ENCODE measurements at regions not wholly inside any gene's neighbourhood (a gene's known extent, or its start where the extent isn't known, plus 50 kb on each side); places are given as distances from the start of the nearest gene placed in this dataset.
"Not testable (repeated sequence)": the region's sequence is repeated elsewhere in the genome, so short reads cannot be mapped to it uniquely, and the experiment has no call there.

DNA sequence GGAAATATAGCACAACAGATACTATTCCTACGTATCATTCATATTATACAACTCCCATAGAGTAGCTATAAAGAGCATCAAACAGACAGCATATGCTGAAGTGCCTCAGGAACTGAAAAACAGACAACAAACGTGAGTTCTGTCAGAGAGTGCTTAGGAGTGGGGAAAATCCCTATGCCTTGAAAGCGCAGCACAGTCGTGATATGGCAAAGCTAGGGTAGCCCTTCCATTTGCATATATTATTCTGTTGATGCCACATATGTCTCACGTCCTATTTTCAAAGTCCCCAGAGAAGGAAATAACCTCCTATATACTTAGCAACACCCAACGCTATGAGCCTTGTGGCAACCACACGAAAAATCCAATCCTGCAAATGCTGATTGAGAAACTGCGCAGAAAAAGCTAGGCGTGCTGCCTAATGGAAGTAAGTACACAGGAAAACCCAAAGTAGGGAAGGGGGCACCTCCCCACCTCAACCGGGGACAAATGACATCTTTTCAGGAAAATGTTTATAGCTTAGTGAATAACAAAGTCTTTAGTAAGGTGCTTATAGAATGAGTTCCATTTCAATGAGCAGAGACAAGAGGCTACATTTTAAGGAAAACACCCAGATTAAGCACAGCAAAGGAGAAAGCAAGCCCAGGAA lies 105.1 kb downstream of the MED10 start:
- DNase-seq, result no peak

DNA sequence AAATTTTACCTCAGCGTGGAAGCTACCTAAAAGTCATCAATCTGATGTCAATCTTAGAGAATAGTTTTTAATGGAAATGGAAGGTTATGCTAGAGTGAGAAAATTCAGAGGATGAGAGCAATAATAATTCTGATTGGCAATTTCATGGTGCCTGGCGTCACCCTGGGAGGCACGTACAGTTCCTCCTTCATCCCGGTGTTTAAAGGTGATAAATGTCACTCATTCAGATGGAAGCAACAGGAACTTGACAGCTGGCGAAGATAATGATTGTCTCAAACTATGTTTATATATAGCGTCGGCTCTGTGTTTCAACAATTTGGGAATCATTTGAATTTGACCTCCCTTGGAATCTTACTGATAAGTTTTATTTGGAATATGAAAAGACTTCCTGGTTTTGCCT lies 108.4 kb downstream of the MED10 start:
- no peak for DNase-seq

DNA sequence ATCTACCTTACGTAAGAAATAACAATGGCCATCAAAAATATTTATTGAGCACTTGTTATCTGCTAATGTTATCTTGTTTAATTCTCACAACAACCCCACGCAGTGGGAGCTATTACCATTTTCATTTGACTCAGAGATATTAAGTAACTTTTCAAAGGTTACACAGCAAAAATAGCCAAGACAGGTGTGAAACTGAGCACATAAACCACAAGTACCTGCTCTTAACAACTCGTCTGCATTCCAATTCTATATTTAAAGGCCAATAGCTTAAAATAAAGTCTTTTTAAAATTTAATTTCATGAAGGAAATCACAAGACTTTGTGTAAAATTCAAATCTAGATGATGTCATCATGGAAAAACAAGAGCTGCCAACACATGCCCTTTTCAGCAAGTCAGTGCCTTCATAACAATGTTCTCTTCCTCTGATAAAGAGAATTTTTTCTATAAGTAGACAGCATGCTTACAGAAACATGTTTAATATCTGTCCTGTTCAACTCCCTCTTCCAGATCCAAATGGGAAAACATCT lies 111.6 kb downstream of the MED10 start:
- no peak for DNase-seq

DNA sequence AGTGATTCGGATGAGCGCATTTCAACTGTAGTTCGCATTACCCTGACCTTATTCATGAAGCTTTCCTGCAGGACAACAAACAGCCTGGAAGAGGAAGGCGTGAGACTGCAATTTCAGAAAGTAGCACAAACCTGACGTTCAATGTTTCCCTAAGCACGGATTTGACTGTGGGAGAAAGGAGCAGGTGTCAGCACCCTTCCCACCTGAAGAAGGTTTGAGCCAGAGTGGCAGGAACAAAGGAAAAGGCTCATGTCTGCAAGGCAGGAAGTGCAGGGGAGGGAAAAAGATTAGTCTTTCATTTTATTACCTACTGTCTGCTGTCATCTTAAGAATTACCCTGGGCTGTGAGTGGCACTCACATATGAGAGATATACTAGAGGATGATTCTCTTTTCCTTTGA lies 114.0 kb downstream of the MED10 start:
- no peak for DNase-seq

DNA sequence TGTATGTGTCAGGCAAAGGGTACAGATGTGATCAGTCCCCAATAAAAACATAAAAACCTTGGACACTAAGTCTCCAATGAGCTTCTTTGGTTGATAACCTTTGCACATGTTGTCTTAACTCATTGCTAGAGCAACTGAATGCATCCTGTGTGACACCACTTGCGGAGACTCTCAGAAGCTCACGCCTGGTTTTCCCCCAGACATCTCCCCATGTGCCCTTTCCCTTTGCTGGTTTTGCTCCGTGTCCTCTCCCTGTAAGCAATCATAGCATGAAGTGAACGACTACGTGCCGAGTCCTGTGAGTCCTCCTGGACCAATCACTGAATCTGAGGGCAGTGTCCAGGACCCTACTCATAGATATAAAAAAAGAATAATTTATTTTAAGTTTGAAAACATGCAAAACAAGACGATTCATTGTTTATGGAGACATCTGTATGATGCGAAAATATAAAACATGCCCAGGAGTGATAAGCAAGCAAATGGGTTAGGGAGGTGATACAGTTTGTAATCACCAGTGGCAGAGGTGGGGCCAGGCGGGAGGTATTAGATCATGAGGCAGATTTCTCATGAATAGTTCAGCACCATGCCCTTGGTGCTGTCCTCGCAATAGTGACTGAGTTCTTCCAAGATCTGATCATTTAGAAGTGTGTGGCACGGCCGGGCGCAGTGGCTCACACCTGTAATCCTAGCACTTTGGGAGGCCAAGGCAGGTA lies 115.5 kb downstream of the MED10 start:
- DNase-seq, result no peak

DNA sequence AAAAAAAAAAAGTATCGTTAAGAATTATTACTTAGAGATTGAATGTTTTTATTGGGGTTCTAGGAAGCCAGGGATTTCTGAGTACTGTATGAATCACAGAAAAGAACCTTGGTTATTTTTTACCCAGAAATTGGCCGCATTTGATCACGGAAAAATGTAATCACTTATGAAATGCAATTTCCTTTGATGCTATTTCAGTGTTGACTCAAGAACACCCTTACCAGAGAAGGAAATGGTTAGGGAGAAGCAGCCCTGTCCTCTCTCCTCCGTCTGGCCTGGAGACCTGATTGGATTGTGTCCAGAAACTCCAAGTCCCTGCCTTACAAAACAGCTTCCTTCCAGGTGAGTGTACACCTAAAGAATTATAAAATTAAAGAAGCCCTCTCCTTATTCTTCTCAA lies 116.7 kb downstream of the MED10 start:
- DNase-seq, result no peak

DNA sequence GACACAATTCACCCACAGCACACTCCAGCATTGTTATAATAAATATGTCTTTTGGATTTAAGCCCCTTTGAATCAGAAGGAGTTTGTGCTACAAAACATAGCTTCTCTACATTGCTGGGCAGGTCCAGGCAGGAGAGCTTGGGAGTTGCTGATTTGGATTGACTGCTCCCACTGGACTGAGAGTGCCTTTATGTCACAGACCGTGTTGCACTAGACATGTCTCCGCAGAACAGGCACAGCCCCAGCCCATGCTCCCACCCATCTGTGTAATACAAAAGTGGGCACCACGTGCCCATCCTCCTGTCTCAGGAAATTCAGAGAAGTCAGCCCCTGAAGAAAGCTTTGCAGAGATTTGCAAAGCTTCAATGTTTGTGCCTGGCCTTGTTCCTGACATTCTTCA lies 117.1 kb downstream of the MED10 start:
- DNase-seq, result no peak

DNA sequence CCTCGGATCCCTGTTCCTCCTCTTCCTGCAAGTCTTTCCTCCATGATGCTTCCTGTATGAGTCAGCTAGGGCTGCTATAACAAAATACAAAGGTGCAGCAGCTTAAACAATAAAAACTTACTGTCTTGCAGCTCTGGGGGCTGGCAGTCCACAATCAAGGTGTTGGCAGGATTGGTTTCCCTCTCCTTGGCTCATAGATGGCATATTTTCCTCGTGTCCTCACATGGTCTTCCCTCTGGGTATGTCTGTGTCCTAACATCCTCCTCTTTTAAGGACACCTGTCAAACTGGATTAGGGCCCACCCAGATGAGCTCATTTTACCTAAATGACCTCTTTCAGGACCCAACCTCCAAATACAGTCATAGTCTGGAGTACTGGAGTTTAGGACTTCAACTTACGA lies 117.5 kb downstream of the MED10 start:
- no peak for DNase-seq

DNA sequence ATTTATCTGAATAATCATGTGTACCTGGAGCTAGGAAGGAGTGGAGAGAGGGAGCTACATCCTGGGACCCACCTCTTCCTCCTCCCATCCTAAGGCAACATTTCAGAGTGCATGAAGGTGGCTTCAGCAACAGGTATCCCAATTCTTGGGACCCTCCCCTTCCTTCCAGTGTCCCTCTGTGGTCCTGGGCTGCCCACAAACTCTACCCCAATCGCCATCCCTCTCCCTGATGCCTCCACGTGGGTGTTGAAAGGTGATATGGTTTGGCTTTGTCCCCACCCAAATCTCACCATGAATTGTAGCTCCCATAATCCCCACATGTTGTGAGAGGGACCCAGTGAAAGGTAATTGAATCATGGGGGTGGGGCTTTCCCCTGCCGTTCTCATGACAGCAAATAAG lies 121.4 kb downstream of the MED10 start:
- no peak for DNase-seq

DNA sequence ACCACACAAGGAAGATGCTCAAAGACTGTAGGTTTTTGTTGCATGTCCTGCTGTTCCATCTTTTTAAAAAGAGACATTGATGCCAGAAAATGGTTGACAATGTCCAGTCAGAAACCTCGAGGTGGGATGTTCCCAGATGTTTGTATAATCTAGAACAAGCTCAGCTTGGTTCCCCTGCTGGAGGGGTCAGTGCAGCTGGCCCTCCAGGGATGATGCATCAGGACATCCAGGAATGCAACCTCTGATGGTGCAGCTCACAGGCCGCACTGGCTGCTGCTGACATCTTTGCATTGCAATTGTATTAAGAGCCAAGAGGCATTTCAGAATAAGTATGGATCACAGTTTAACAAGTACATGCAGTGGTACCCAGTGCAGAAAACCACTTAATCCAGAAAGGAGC lies 122.4 kb downstream of the MED10 start:
- no peak for DNase-seq

DNA sequence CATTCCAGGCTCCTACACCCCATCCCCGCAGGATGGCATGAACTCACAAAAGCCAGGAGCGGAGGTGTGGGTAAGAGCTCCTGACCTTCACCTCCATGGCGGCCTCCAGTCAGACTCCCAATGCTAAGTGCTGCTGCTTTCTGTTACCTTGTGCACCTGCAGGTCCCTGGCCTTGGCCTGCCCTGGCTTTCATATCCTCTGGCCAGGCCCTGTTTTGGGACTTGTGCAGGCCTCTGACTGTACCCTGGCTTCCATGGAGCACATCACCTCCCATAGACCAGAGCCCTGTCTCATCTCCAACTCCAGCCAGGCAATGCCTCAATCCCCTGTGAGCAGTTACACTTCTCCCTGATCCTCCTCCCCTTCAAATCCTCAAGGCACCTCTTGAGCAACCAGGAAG lies 124.5 kb downstream of the MED10 start:
- DNase-seq, result no peak

DNA sequence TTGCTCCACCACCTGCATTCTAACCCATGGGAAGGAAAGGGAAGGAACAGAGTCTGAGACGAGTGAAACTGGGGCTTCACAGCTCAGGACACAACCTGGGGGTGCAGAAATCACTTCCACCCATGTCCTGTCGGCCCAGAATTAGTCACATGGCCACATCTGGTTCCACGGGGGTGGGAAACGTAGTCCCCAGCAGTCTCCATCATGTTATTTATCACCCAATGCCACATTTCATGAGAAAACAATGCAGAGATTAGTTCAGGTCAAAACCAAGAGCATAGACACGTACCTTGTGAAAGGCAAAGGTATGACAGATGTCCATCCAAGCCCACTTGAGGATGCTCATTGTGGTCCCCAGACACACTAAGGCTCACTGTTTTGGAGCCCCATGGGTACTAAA lies 125.1 kb downstream of the MED10 start:
- no peak for DNase-seq

DNA sequence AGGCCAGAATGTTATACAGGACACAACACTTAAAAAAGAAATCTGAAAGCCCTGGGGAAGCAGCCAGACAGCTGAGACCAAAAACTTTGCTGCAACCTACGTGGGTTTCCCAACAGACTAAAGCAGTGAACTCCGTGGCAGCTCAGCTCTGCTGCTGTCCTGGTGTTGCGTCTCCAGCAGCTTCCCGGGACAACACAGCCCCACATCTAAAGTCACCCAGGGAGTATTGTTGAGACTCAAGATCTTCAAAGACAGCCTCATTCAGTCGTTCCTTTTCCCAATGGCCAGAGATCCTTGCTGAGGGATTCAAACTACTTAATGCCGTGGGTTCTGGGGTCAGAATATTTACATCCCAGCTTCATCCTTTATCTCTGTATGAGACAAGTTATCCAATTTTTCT lies 125.8 kb downstream of the MED10 start:
- no peak for DNase-seq

DNA sequence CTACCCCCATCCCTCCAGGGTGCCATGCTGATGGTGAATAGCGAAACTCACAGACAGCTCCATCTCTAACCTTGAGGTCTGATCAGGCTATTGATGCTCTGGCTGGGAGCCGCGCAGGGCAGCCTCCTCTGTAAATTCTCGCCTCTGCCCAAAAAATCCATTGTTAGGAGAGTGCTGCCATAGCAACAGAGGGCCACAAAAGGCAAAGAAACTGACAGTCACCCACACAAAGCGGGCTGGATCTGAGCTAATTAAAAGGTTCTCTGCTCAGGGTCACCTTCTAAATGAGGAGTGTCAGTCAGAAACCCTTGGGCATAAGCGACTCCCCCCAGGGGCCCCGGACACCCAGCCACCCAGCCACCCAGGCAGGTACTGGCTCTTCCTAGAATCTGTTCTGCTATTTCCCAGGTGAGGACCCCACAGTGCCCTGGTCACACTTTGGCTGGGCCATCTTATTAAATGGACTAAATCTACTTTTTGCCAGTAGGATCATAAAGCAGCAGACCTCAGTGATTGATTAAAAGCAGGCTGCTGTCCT lies 126.7 kb downstream of the MED10 start:
- no peak for DNase-seq

DNA sequence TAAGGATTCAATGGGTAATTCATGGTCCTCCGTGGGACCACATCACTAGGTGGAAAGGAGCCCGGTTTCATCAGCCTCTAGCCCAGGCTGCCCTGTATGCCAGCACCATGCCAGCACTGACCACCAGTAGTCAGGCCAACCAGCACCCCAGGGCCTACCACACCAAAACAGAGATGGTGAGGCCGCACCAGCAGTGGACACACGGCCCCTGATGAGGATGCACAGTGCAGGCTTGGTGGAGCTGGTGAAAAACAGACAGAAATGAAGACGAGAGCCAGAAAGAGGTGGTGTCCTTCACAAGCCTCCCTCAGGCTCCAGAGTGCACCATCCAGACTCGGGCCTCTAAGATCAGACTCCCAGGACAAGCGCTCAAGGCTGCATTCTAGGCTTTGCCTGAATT lies 128.2 kb downstream of the MED10 start:
- DNase-seq, result no peak

DNA sequence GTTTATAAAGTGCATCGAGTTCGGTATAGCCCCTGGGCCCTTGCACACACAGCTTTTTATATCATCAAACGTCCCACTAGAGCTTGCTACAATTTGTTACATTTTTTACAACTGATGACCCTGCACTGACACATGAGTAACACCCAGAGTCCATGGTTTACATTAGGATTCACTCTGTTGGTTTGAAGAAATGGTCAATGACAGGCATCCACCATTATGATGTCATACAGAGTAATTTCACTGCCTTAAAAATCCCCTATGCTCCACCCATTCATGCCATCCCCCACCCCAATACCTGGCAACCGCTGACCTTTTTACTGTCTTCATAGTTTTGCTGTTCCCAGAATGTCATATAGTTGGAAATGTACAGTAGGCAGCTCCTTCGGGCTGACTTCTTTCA lies 130.2 kb downstream of the MED10 start:
- no peak for DNase-seq

DNA sequence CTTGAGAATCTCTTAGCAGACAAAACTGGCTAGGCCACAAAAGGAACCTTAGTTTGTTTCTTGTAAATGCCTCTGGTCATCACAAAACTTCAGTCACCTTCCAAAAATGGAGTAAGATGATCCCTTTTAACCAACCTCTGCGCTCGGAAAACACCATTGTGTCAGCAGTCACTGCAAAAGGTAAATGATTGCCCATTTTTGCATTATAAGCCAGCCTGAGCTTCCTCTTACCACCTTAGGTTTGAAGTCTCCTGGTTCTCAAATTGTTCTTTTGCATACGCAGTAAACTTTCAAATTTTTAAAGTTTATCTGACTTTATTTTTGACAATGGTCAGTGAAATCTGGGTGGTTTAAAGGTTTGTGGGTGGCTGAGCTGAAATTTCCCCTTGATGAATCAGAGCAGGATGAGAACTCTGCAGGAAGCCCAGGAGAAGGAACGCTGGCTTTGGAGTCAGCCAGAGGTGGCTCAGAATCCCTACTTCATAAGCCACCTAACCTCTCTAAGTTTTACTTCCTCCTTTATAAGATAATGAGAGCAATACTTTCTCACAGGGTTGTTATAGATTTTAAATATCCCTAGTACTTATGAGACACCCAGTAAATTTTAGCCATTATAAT lies 131.4 kb downstream of the MED10 start:
- no peak for DNase-seq

DNA sequence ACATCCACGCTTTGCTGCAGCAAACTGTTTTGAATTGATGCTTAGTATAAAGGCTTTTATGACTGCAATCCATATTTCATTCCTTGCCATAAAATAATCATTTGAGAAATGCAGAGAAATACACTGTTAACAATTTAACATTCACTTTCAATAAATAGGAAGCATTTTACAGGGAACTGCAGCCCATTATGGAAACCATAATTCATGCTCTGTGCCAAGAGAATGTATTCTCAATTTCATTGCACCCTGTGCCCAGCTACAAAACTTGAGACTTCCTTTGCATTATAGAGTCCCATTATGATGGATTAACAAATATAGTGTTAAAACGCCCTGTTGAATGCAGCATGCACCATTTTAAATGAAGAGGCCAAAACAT lies 134.0 kb downstream of the MED10 start:
- DNase-seq, result no peak

DNA sequence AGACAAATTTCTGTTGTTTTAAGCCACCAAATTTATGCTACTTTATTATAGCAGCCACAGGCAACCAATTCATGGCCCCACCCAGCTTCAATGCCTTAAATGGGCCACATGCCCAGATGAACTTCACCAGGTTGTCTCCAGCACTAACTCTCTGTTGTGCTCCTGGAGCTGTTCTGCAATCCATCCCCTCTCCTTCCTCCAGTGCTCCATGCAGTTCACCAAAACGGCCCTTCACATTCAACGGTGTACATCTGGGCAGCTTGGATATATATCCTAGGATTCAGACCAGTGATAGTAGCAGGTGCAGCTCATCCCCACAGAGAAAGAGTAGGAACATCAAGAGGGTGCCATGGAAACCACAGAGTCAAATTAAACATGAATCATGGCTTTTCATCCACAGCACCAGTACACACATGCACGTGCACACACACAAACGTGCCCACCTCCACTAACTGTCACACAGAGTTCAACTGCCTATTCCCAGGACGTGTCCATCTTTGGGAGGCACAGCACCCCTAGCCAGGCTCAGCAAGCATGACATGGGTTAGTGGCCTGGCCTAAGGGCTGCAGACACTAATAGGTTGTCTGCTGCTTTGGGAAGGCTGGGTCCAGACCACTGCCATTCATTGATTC lies 134.5 kb downstream of the MED10 start:
- DNase-seq, result no peak

DNA sequence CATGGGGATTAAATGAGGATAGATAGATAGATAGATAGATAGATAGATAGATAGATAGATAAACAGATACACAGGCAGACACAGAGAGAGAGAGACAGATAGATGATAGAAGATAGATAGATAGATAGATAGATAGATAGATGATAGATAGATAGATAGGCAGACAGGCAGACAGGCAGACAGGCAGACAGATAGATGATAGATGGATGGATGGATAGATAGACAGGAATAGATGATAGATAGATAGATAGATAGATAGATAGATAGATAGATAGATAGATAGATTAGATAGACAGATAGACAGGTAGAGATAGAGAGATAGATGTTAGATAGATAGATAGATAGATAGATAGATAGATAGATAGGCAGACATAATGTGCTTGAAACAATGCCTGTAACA lies 137.3 kb downstream of the MED10 start:
- not testable (repeated sequence) for DNase-seq

DNA sequence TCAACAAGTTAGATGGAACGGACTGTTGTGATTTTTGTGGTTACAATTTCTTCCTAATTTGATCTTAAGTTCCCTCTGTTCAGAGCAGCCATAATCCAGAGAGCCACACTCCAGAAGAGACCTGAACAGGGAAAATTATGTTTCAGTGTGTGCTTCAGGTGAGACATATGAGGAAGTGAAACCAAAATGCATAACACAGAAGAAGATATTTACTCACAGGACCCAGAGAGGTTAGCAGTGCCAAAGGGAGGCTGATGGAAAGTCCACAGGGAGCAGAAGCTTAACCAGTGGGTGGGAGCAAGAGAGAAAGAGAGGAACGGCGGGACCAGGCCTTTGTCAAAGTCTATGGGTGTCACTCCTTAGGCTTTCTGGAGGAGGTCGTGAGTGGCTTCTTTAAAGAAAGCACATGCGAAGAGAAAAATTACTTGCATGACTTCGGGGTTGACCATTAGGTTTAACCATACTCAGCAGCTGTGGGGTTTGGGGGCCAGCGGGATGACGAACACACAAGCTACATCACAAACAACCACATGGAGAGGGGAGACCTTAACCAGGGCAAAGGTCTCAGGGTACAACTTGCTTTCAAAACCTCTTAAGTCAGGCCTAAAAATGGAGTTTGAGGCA lies 141.4 kb downstream of the MED10 start:
- DNase-seq, result no peak

DNA sequence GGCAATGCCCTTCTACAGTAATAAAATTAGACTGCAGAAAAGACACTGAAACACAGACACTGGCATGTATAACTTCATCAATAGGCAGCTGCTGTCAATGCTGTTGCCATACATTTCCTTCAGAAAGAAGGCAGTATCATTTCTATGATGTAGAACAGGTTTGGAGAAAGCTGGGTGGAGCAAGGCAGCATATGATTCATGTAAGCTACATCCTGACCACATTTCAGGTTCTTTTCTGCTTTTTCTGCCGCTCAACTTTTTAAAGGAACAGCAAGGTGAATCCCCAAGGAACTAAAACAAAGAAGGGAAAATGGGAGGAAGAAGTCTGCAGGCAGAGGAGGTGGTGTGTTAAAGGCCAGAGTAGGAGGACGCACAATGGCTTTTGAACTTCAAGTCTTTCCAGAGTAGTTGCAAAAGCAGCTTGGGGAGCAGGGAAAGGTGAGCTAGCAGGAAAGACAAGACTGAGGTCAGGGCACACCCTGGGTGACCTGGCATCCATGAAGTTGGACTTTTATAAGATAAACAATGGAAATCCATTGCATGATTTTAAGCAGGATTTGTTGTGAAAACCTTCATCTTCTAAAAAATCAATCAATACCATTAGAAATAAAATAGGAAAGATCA lies 142.1 kb downstream of the MED10 start:
- no peak for DNase-seq

DNA sequence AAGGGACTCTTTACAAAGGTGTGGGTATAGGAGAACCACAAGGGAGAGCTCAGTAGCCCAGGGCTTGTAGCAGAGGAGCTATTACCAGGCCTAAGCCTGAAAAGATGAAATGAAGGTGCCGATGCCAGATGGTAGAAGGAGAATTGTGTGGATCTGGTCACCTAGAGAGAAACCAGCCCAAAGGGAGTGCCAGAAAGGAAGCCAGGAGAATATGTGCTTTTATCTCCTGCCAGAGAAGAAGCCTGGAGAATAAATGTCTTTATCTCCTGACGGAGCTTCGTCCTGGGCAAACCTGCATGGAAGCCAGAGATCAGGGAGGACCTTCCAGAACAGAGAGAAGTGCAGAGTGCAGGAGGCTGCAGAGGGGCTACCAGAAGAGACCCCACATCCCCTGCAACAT lies 142.6 kb downstream of the MED10 start:
- DNase-seq, result no peak

Data from left hindlimb (tissue), 1 donor.